ENCODE measurements at regions not wholly inside any gene's neighbourhood (a gene's known extent, or its start where the extent isn't known, plus 50 kb on each side); places are given as distances from the start of the nearest gene placed in this dataset.
A peak's percentile ranks its signal among the peaks of the same experiment; 100 is the strongest.

DNA sequence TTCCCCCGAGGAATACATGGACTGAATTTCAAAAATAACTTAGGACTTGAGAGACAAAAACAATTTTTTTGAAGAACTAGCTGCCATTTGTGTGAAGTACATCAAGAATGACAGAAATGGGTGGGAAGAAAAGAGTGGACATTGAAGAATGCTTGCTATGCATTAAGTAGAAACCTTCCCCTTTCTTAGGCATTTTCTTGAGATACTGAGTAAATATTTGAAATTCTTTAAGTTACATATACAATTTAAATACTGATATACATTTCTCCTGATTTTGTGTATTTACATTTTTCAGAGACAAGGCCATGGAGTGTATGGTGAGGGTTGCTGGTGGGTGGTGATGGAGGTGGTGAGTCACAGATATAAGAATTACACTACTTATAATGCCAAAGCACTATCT lies 319.3 kb upstream of the ADAMTSL1 start:
- no peak for DNase-seq (ENCODE audit: low spot score)

DNA sequence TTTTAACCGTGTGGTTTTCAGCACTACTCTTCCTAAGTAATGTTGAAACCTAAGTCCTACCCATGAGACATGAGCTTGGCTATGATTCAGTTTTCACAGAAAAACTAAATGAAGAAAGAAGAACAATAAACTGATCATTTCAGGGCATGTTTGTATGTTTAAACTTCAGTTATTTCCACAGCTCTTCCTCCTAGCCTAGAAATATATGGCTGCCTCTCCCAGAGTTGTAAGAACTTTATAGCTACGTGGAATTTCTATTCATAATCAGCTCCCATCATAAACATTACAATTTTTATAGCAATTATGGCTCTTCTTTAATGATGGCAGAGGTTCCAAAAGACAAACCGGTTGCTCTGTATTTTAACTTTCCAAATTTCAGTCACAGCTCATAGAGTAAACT lies 314.7 kb upstream of the ADAMTSL1 start:
- DNase-seq (ENCODE audit: low spot score): no peak

DNA sequence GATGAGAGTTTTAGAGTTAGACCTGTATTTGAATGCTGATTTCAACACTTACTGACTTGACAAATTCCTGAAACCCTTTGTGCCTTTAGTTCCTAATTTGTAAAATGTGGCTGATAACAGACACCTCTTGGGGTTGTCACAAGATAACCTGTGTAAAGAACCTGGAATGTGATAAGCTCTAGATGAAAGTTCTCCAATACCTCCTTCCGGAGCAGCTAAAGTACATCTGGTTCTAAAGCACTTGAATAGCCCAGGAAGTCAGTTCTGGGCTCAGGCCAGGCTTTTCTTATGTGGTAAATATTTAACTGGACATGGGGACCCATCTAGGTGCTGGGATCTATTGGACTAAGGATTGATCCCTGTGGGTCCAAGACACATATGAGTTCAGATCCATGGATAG lies 310.8 kb upstream of the ADAMTSL1 start:
- no peak for DNase-seq (ENCODE audit: low spot score)

GRCh38 chr9:18167733-18168132 lies 306.2 kb upstream of the ADAMTSL1 start:
- no peak for DNase-seq (ENCODE audit: low spot score)

- DNase-seq (ENCODE audit: low spot score): no peak
Observed at GRCh38 chr9:18173923-18174322, 300.0 kb upstream of the ADAMTSL1 start.

- DNase-seq (ENCODE audit: low spot score): no peak
Observed at GRCh38 chr9:18182636-18183035, 291.3 kb upstream of the ADAMTSL1 start.

- no peak for DNase-seq (ENCODE audit: low spot score)
Observed at GRCh38 chr9:18183974-18184373, 290.0 kb upstream of the ADAMTSL1 start.

DNA sequence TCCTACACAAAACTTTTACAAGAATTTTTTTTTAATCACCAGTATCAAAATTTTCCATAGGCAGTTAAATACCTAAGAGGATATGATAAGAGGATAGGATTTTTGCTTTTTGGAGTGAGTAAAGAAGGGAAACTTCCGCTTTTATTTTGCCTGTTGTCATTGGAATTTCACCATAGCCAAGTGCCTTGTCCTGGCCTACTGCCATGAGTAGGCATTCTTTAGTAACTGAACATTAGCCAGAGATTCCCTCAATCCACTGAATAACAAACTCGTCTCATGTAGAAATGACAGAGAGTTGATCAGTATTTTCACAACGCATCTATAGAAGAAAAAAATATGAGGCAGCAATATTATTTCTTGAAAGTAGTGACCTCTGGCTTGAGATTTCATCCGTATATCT lies 289.6 kb upstream of the ADAMTSL1 start:
- DNase-seq (ENCODE audit: low spot score): no peak

GRCh38 chr9:18185196-18185595 lies 288.8 kb upstream of the ADAMTSL1 start:
- DNase-seq (ENCODE audit: low spot score): no peak

- DNase-seq (ENCODE audit: low spot score): no peak
Observed at GRCh38 chr9:18188971-18189370, 285.0 kb upstream of the ADAMTSL1 start.

DNA sequence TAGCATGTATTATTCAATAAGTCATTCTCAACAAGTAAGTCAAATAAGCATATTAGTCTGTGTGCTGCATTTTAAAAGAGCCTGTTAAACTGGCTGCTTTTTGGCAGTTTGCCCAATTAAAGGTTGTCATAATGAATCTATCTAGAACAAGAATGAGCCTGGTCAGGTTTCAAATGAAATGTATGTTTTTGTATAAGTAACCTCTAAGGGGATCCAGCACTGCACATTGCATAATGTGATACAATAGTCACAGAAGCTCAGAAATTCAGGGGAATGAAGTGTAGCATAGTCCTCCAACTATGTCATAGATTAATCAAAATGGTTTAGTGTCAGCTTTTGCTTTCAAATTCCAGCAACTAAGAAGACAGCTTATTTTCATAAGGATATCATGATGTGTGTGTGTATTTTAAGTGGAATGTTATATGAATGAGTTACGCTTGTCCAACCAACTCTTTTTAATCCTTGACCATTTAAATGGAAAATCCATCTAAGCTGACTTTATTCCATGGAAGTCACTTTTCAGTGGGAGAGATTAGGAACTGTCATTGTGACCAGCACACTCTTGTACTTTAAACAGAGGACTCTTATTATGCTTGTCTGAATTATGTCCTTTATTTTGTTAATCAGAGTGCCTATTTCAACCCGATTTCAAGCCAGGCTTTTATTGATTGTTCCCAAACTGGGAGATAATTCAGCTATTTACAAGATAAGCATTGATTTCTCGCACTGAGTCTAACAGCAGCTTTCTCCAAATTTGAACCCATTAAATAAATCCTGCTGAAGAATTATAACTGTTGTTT lies 283.9 kb upstream of the ADAMTSL1 start:
- no peak for DNase-seq (ENCODE audit: low spot score)

DNA sequence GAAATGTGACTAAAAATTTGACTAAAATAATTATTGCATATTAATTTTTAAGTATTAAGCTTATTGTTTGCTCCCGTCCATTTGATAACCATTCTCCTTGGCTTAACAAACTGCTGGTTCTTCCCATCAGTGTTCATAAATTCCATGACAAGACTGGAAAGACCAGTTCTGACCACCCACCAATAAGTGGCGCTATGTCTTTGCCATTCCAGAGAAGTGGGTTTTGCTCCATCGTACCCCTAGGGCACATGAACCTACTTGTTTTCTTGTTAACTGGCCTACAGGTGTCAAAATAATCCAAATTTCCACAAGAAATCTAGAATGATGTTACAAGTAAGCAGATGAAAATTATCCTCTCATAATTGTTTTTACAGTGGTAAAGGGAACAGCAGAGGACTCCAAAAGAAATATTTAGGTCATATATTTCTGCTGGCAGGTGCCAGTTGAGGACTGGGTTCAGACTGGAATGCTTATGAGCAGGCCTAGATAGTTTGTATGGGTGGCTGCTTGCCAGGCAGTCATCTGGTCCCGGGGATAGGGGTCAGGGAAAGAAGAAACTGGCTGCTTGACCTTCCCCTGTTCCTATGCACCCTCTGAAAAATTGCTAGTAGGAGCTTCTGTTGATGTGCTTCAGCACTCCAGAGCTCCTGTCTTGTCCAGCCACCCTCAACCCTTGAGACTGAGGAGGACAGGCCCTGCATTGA lies 283.1 kb upstream of the ADAMTSL1 start:
- DNase-seq (ENCODE audit: low spot score): no peak

GRCh38 chr9:18194316-18194715 lies 279.6 kb upstream of the ADAMTSL1 start:
- DNase-seq (ENCODE audit: low spot score): no peak

DNA sequence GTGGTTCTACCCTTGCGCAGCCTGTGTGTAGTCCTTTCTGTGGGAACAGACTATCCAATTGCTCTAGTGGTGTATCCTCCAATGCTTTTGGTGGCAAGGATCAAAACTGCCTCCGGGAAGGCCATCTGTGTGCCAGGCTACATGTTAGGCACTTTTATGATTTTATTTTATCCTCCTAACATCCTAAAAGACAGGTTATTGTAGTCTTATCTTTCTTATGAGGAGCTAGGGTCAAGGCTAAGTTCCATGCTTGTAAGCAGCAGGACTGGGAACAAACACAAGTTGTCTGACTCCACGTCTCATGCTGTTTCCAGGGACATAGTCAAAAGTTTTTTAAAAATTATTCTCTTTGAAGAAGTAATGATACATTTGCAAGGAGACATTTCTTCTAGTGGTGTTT lies 278.7 kb upstream of the ADAMTSL1 start:
- DNase-seq (ENCODE audit: low spot score): no peak

DNA sequence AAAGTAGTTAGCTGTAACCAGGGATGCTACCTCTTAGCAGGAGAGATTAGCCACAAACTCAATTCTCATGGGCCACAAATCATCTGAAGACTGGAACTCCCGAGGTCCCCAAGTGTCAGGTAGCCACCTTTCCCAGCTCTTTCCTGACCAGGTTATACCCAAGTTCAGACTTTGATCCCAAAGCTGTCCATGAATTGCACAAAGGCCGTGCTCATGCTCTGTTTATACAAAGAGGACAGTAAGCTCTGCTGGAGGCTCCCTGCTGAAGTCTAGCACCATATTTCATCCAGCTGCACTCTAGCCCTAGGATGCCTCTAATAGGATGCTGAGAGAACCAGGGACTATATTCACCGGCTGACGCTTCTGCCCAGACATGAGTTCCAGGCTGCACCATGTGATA lies 271.0 kb upstream of the ADAMTSL1 start:
- no peak for DNase-seq (ENCODE audit: low spot score)

GRCh38 chr9:18207735-18208134 lies 266.2 kb upstream of the ADAMTSL1 start:
- no peak for DNase-seq (ENCODE audit: low spot score)

DNA sequence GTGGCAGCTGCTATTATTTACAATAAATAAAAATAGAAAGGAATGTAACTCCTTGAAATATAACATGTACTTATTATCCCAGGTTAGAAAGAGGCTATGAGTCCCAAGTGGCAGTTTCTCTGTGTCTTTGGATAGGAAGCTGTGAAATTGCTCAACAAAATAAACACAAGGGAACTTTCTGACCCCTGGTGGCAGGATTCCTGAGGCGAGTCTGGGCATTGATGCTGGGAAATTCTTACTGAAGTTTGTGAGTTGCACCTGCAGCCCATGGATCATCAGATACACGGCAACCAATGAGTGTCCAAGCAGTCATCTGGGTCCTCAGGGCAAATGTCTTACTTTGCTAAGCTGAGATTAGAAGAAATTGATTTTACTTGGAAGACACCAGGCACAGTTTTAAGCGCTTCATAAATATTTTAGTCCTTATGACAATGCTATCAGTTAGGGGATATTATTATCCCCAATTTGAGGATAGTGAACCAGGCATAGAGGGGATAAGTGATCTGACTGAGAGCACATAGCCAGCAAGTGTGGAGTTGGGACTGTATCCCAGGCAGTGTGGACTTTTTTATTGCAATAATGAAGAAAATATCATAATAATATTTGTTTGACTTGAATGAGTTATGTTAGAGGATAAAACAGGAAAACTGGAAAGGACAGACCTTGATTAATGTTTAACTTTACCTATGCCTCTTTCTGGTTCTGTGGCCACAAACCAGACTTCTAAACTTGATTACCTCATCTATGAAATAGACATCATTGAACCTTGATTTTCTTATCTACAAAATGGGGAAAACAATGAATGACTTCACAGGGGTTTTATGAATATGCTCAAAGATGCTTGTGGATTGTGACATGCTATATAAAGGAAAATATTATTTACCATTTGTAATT lies 265.5 kb upstream of the ADAMTSL1 start:
- peak; percentile 52 for DNase-seq (ENCODE audit: low spot score)

- no peak for DNase-seq (ENCODE audit: low spot score)
Observed at GRCh38 chr9:18215626-18216025, 258.3 kb upstream of the ADAMTSL1 start.

DNA sequence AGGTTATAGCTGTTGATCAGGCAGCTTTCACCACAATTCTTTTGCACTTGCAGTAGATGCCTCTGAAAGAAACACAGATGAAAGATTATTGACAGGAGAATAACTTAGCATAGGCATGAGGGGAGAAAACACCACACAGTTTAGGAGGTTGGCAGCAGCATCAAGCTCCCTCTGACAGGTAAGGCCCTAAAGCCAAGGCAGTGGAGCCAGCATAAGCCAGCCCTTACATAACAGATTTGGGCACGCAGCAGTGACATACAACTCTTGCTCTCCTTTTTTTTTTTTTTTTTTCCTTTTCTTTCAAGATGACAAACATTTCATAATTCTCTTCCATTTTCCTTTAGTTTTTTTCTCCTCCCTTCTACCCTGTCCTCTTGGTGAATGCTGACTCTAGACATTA lies 257.6 kb upstream of the ADAMTSL1 start:
- no peak for DNase-seq (ENCODE audit: low spot score)

GRCh38 chr9:18228101-18228500 lies 245.9 kb upstream of the ADAMTSL1 start:
- no peak for DNase-seq (ENCODE audit: low spot score)

DNA sequence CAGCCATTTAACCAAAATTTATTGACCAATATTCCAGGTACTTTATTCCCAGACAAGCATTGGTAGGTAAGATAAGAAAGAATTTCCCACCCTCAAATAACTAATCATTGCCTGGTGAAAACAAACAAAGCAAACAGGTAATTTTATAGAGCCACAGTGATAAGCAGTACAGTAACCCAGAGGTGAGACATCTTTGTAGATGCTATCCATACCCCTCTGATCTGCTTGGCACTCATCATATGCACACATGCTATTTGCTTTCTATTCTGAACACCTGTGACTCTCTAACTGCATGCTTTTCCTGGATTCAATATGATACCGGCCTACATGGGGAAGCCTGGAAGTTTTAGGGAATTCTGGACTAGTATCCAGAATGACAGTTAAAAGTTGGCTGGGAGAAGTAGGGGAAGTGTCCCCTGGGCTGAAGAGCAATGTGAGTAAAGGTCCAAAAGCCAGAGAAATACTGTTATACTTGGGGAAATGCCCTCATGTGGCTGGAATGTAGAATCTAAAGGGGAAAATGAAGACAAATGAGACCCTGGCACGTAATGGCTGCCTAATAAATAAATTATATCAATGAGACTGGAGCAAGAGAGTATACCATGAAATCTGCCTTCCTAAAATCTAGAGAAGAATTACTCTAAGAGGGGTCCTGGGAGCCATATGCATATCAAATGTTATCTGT lies 243.8 kb upstream of the ADAMTSL1 start:
- no peak for DNase-seq (ENCODE audit: low spot score)

- no peak for DNase-seq (ENCODE audit: low spot score)
Observed at GRCh38 chr9:18233311-18233710, 240.6 kb upstream of the ADAMTSL1 start.

All from AG08395 (cell line).